Peyer's patch (tissue), 4 donors: ENCODE measurements at regions not wholly inside any gene's neighbourhood (a gene's known extent, or its start where the extent isn't known, plus 50 kb on each side); places are given as distances from the start of the nearest gene placed in this dataset.
"Not testable (repeated sequence)": the region's sequence is repeated elsewhere in the genome, so short reads cannot be mapped to it uniquely, and the experiment has no call there.

Experiments
- CTCF ChIP-seq, 6 experiments: fragments of 450-650 bp in 4 of 6; fragments of 200-600 bp in 2 of 6; sonication (generic) in 1 of 6; IDR thresholded peaks; one replicate each; pipeline ENCODE4 v1.5.1; 2017 to 2019; ENCODE audit warnings: antibody characterized with exemption in 6 of 6, mild to moderate bottlenecking in 3 of 6, moderate library complexity in 1 of 6
- POLR2A ChIP-seq, 2 donors: fragments of 450-650 bp; IDR thresholded peaks; one replicate each; pipeline ENCODE4 v1.5.1; 2017; ENCODE audit warnings: antibody characterized with exemption in 2 of 2, mild to moderate bottlenecking in 2 of 2, moderate library complexity in 2 of 2

- not testable (repeated sequence) for TF ChIP-seq CTCF, POLR2A (IDR thresholded peaks at IDR 0.05)
These were observed 102.4 kb upstream of the STX18 start for GRCh38 chr4:4644277-4644676.
